ENCODE measurements at regions not wholly inside any gene's neighbourhood (a gene's known extent, or its start where the extent isn't known, plus 50 kb on each side); places are given as distances from the start of the nearest gene placed in this dataset.

DNA sequence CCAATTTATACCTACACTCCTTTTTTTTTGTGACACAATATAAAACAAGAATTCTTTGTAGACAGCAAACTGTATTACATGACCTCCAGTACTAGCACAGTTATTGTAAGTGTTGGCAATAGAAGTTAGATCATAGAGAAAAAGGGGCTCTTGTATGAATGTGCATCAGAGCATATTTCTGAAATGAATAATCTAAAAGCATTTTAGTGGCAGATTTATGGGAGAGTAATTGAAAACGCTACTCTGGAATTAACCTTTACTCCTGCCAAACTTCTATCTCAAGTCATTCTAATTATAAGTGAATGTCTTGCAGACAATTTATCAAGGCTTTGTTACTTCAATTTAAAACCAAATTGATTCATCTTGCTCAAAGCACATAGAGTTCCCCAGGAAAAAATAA lies 968.1 kb downstream of the TAF11L14 start:
- no peak overlapping the region for H2BK20ac ChIP-seq (ENCODE audit: low read depth, low read length)
- no peak overlapping the region for H2AK5ac ChIP-seq (ENCODE audit: low read depth, low read length)
- no peak overlapping the region for H4K91ac ChIP-seq (ENCODE audit: insufficient read depth, low read depth, low read length)
- intact Hi-C loops (cut with micrococcal nuclease): no loop called here
- H3K9me1 ChIP-seq (ENCODE audit: insufficient read depth, low read length): no peaks in the 10 kb centered on the region
- H4K5ac ChIP-seq (ENCODE audit: low read depth, low read length): no peak overlapping the region
- no peak overlapping the region for H3K18ac ChIP-seq (ENCODE audit: low read depth, low read length)
- H3K56ac ChIP-seq (ENCODE audit: extremely low read depth, insufficient read depth, low read length): no peak overlapping the region
- no peaks in the 10 kb centered on the region for H3K27me3 ChIP-seq (ENCODE audit: control insufficient read depth, insufficient read depth, low read length)
- no peaks in the 10 kb centered on the region for H4K20me1 ChIP-seq (ENCODE audit: insufficient read depth, low read length)
- H3K4me1 ChIP-seq (ENCODE audit: control insufficient read depth, insufficient read depth, low read length): no peaks in the 10 kb centered on the region
- no peak overlapping the region for H3K14ac ChIP-seq (replicated peaks; ENCODE audit: low read depth, low read length)
- no peak overlapping the region for H2BK5ac ChIP-seq (ENCODE audit: low read depth, low read length, poor library complexity, severe bottlenecking)
- H3K4ac ChIP-seq (ENCODE audit: low read depth, low read length): no peak overlapping the region
- no peak overlapping the region for H2BK120ac ChIP-seq (ENCODE audit: low read depth, low read length)
- ATAC-seq (ENCODE audit: low read depth): no peak
- no peak overlapping the region for H3K27ac ChIP-seq (ENCODE audit: insufficient read depth, low read length)
- CTCF ChIA-PET: no interaction called here
- TF ChIP-seq RCOR1 (IDR thresholded peaks at IDR 0.05; ENCODE audit: insufficient replicate concordance, low read length) (no peak), RFX5 (IDR thresholded peaks at IDR 0.05; ENCODE audit: low read depth, low read length) (no peak), POLR2A (IDR thresholded peaks at IDR 0.05; ENCODE audit: low read depth, low read length) (no peak), MAZ (IDR thresholded peaks at IDR 0.05; ENCODE audit: borderline replicate concordance, low read depth, low read length) (no peak), FOS (IDR thresholded peaks at IDR 0.05; ENCODE audit: low read depth, low read length) (no peak), RAD21 (IDR thresholded peaks at IDR 0.05; ENCODE audit: low read length) (no peak), MXI1 (IDR thresholded peaks at IDR 0.05; ENCODE audit: borderline replicate concordance, low read depth, low read length) (no peak), NFE2L2 (IDR thresholded peaks at IDR 0.05; ENCODE audit: low read depth, low read length) (no peak), MAFK (IDR thresholded peaks at IDR 0.05; ENCODE audit: low read depth, low read length) (no peak), CHD1 (IDR thresholded peaks at IDR 0.05; ENCODE audit: low read depth, low read length) (no peak), SMC3 (IDR thresholded peaks at IDR 0.05; ENCODE audit: low read depth, low read length) (no peak), CEBPB (IDR thresholded peaks at IDR 0.05; ENCODE audit: low read depth, low read length) (no peak), BHLHE40 (IDR thresholded peaks at IDR 0.05; ENCODE audit: low read depth, low read length) (no peak)
- TF ChIP-seq, protein P1, sequence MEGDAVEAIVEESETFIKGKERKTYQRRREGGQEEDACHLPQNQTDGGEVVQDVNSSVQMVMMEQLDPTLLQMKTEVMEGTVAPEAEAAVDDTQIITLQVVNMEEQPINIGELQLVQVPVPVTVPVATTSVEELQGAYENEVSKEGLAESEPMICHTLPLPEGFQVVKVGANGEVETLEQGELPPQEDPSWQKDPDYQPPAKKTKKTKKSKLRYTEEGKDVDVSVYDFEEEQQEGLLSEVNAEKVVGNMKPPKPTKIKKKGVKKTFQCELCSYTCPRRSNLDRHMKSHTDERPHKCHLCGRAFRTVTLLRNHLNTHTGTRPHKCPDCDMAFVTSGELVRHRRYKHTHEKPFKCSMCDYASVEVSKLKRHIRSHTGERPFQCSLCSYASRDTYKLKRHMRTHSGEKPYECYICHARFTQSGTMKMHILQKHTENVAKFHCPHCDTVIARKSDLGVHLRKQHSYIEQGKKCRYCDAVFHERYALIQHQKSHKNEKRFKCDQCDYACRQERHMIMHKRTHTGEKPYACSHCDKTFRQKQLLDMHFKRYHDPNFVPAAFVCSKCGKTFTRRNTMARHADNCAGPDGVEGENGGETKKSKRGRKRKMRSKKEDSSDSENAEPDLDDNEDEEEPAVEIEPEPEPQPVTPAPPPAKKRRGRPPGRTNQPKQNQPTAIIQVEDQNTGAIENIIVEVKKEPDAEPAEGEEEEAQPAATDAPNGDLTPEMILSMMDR (conservative IDR thresholded peaks at IDR 0.05; ENCODE audit: low read depth, low read length): no peak
- TF ChIP-seq, protein P2, sequence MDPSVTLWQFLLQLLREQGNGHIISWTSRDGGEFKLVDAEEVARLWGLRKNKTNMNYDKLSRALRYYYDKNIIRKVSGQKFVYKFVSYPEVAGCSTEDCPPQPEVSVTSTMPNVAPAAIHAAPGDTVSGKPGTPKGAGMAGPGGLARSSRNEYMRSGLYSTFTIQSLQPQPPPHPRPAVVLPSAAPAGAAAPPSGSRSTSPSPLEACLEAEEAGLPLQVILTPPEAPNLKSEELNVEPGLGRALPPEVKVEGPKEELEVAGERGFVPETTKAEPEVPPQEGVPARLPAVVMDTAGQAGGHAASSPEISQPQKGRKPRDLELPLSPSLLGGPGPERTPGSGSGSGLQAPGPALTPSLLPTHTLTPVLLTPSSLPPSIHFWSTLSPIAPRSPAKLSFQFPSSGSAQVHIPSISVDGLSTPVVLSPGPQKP (IDR thresholded peaks at IDR 0.05; ENCODE audit: borderline replicate concordance, low read depth, low read length): no peak
- TF ChIP-seq, protein P3, sequence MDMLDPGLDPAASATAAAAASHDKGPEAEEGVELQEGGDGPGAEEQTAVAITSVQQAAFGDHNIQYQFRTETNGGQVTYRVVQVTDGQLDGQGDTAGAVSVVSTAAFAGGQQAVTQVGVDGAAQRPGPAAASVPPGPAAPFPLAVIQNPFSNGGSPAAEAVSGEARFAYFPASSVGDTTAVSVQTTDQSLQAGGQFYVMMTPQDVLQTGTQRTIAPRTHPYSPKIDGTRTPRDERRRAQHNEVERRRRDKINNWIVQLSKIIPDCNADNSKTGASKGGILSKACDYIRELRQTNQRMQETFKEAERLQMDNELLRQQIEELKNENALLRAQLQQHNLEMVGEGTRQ (IDR thresholded peaks at IDR 0.05; ENCODE audit: low read depth, low read length): no peak
- H3K9me3 ChIP-seq (ENCODE audit: control insufficient read depth, insufficient read depth, low read length): peaks cover 2% of the 10 kb centered on the region
- no peak overlapping the region for H2AK9ac ChIP-seq (replicated peaks; ENCODE audit: low read depth, low read length, poor library complexity)
- H2AFZ ChIP-seq (replicated peaks; ENCODE audit: low read length, poor library complexity): no peak overlapping the region
- dilution Hi-C loops (cut with HindIII; ENCODE audit: low sequenced_read_pairs, unreplicated experiment): no loop called here
- H4K8ac ChIP-seq (ENCODE audit: low read depth in 2 of 2, low read length in 2 of 2): no peak overlapping the region
- WGBS, 2 experiments (ENCODE audit: extremely low coverage in 2 of 2, insufficient read length in 1 of 2): no CpG with 5 or more reads among the region's 1 CpG
- H3K79me1 ChIP-seq (ENCODE audit: low read depth in 1 of 2, low read length in 2 of 2): no peaks in the 10 kb centered on the region
- no peaks in the 10 kb centered on the region for H3K36me3 ChIP-seq (ENCODE audit: control insufficient read depth, insufficient read depth, low read length)
- POLR2A ChIA-PET (ENCODE audit: unreplicated experiment): no interaction called here
- no peak for DNase-seq
- H2BK15ac ChIP-seq (ENCODE audit: low read depth, low read length): no peak overlapping the region
- no peak overlapping the region for H3K23ac ChIP-seq (ENCODE audit: low read depth, low read length)
- in situ Hi-C loops (cut with MboI; ENCODE audit: low sequenced_read_pairs): no loop called here
- H3K9ac ChIP-seq (ENCODE audit: low read depth, low read length): no peak overlapping the region
- no peak overlapping the region for H3K4me3 ChIP-seq (ENCODE audit: insufficient read depth, low read depth, low read length)
- H3K4me2 ChIP-seq (ENCODE audit: low read depth, low read length): no peak overlapping the region
- BruUV-seq (replicated peaks): no TSS peak

Measured in IMR-90 (cell line).